ENCODE measurements at regions not wholly inside any gene's neighbourhood (a gene's known extent, or its start where the extent isn't known, plus 50 kb on each side); places are given as distances from the start of the nearest gene placed in this dataset.

GRCh38 chr14:38419579-38419978 is 163.7 kb upstream of the CLEC14A start:
- Mint-ChIP-seq H3K27me3 (ENCODE audit: low read depth in 3 of 3) (no peaks in the 10 kb centered on the region), H3K9me3 (peaks cover 8 to 25% (median 12%) of the 10 kb centered on the region in 6 donors), H3K36me3 (peaks cover 0 to 5% (median 0%) of the 10 kb centered on the region in 3 donors), H3K4me1 (no peaks in the 10 kb centered on the region), H3K27ac (no peak overlapping the region), H3K4me3 (no peak overlapping the region)
- DNase-seq, result no peak

- H3K27ac Mint-ChIP-seq, result no peak overlapping the region
- H3K36me3 Mint-ChIP-seq, result no peaks in the 10 kb centered on the region
- H3K27me3 Mint-ChIP-seq (ENCODE audit: low read depth in 3 of 3), result no peaks in the 10 kb centered on the region
- DNase-seq, result no peak
- peaks cover 2 to 6% (median 5%) of the 10 kb centered on the region in 6 donors for H3K9me3 Mint-ChIP-seq
- H3K4me1 Mint-ChIP-seq, result no peaks in the 10 kb centered on the region
- H3K4me3 Mint-ChIP-seq, result no peak overlapping the region
Measured at GRCh38 chr14:38412654-38413053, 156.8 kb upstream of the CLEC14A start.

- Mint-ChIP-seq H3K27ac (no peak overlapping the region), H3K27me3 (ENCODE audit: low read depth in 3 of 3) (no peaks in the 10 kb centered on the region), H3K9me3 (peaks cover 2 to 11% (median 5%) of the 10 kb centered on the region in 6 donors), H3K4me1 (no peaks in the 10 kb centered on the region), H3K4me3 (no peak overlapping the region), H3K36me3 (no peaks in the 10 kb centered on the region)
- no peak for DNase-seq
Measured at GRCh38 chr14:38410442-38410841, 154.5 kb upstream of the CLEC14A start.

- Mint-ChIP-seq H3K4me1 (no peaks in the 10 kb centered on the region), H3K27ac (no peak overlapping the region), H3K36me3 (no peaks in the 10 kb centered on the region), H3K27me3 (ENCODE audit: low read depth in 3 of 3) (no peaks in the 10 kb centered on the region), H3K4me3 (no peak overlapping the region), H3K9me3 (peaks cover 0 to 11% (median 2%) of the 10 kb centered on the region in 6 donors)
- no peak for DNase-seq
Measured at GRCh38 chr14:38409071-38409705, 153.3 kb upstream of the CLEC14A start.

GRCh38 chr14:38405851-38406635 is 150.2 kb upstream of the CLEC14A start:
- Mint-ChIP-seq H3K9me3 (peaks cover 0 to 11% (median 2%) of the 10 kb centered on the region in 6 donors), H3K4me1 (no peaks in the 10 kb centered on the region), H3K27ac (no peak overlapping the region), H3K4me3 (no peak overlapping the region), H3K36me3 (no peaks in the 10 kb centered on the region), H3K27me3 (ENCODE audit: low read depth in 3 of 3) (peaks cover 0 to 1% (median 0%) of the 10 kb centered on the region in 3 donors)
- DNase-seq, result no peak

GRCh38 chr14:38404616-38405015 is 148.7 kb upstream of the CLEC14A start:
- Mint-ChIP-seq H3K27ac (no peak overlapping the region), H3K4me1 (no peaks in the 10 kb centered on the region), H3K36me3 (no peaks in the 10 kb centered on the region), H3K9me3 (peaks cover 0 to 11% (median under 1%) of the 10 kb centered on the region in 6 donors), H3K4me3 (no peak overlapping the region), H3K27me3 (ENCODE audit: low read depth in 3 of 3) (peaks cover 0 to 1% (median 0%) of the 10 kb centered on the region in 3 donors)
- DNase-seq, result no peak

GRCh38 chr14:38404100-38404541 is 148.2 kb upstream of the CLEC14A start:
- peaks cover 0 to 11% (median under 1%) of the 10 kb centered on the region in 6 donors for H3K9me3 Mint-ChIP-seq
- H3K36me3 Mint-ChIP-seq, result no peaks in the 10 kb centered on the region
- peaks cover 0 to 1% (median 0%) of the 10 kb centered on the region in 3 donors for H3K27me3 Mint-ChIP-seq (ENCODE audit: low read depth in 3 of 3)
- no peaks in the 10 kb centered on the region for H3K4me1 Mint-ChIP-seq
- DNase-seq, result no peak
- no peak overlapping the region for H3K4me3 Mint-ChIP-seq
- H3K27ac Mint-ChIP-seq, result no peak overlapping the region

GRCh38 chr14:38400751-38401150 is 144.9 kb upstream of the CLEC14A start:
- Mint-ChIP-seq H3K4me1 (no peaks in the 10 kb centered on the region), H3K4me3 (no peak overlapping the region), H3K36me3 (no peaks in the 10 kb centered on the region), H3K9me3 (peaks cover 0 to 6% (median 0%) of the 10 kb centered on the region in 6 donors), H3K27me3 (ENCODE audit: low read depth in 3 of 3) (peaks cover 0 to 1% (median 0%) of the 10 kb centered on the region in 3 donors), H3K27ac (no peak overlapping the region)
- no peak for DNase-seq

- Mint-ChIP-seq H3K36me3 (no peaks in the 10 kb centered on the region), H3K27ac (no peak overlapping the region), H3K9me3 (peaks cover 0 to 9% (median 0%) of the 10 kb centered on the region in 6 donors), H3K4me1 (no peaks in the 10 kb centered on the region), H3K4me3 (no peak overlapping the region), H3K27me3 (ENCODE audit: low read depth in 3 of 3) (peaks cover 0 to 1% (median 0%) of the 10 kb centered on the region in 3 donors)
- no peak for DNase-seq
Measured at GRCh38 chr14:38399652-38400051, 143.8 kb upstream of the CLEC14A start.

GRCh38 chr14:38394767-38395166 is 138.9 kb upstream of the CLEC14A start:
- H3K27ac Mint-ChIP-seq, result no peak overlapping the region
- no peaks in the 10 kb centered on the region for H3K36me3 Mint-ChIP-seq
- H3K4me3 Mint-ChIP-seq, result no peak overlapping the region
- DNase-seq, result no peak
- no peaks in the 10 kb centered on the region for H3K27me3 Mint-ChIP-seq (ENCODE audit: low read depth in 3 of 3)
- H3K9me3 Mint-ChIP-seq, result peaks cover 0 to 5% (median 0%) of the 10 kb centered on the region in 6 donors
- H3K4me1 Mint-ChIP-seq, result no peaks in the 10 kb centered on the region

GRCh38 chr14:38394064-38394463 is 138.2 kb upstream of the CLEC14A start:
- no peaks in the 10 kb centered on the region for H3K4me1 Mint-ChIP-seq
- H3K27ac Mint-ChIP-seq, result no peak overlapping the region
- no peak overlapping the region for H3K4me3 Mint-ChIP-seq
- DNase-seq, result no peak
- H3K27me3 Mint-ChIP-seq (ENCODE audit: low read depth in 3 of 3), result no peaks in the 10 kb centered on the region
- H3K9me3 Mint-ChIP-seq, result peaks cover 0 to 5% (median 0%) of the 10 kb centered on the region in 6 donors
- no peaks in the 10 kb centered on the region for H3K36me3 Mint-ChIP-seq

- H3K36me3 Mint-ChIP-seq, result no peaks in the 10 kb centered on the region
- no peak for DNase-seq
- H3K27ac Mint-ChIP-seq, result no peak overlapping the region
- H3K27me3 Mint-ChIP-seq (ENCODE audit: low read depth in 3 of 3), result no peaks in the 10 kb centered on the region
- no peaks in the 10 kb centered on the region for H3K4me1 Mint-ChIP-seq
- H3K4me3 Mint-ChIP-seq, result no peak overlapping the region
- peaks cover 0 to 7% (median under 1%) of the 10 kb centered on the region in 6 donors for H3K9me3 Mint-ChIP-seq
Measured at GRCh38 chr14:38391334-38391733, 135.4 kb upstream of the CLEC14A start.

GRCh38 chr14:38389681-38390080 is 133.8 kb upstream of the CLEC14A start:
- Mint-ChIP-seq H3K9me3 (peaks cover 0 to 5% (median 1%) of the 10 kb centered on the region in 6 donors), H3K27me3 (ENCODE audit: low read depth in 3 of 3) (no peaks in the 10 kb centered on the region), H3K36me3 (no peaks in the 10 kb centered on the region), H3K4me1 (no peaks in the 10 kb centered on the region), H3K27ac (no peak overlapping the region), H3K4me3 (no peak overlapping the region)
- no peak for DNase-seq

GRCh38 chr14:38387821-38388220 is 131.9 kb upstream of the CLEC14A start:
- DNase-seq, result no peak
- peaks cover 0 to 5% (median under 1%) of the 10 kb centered on the region in 6 donors for H3K9me3 Mint-ChIP-seq
- H3K4me1 Mint-ChIP-seq, result no peaks in the 10 kb centered on the region
- H3K27ac Mint-ChIP-seq, result no peak overlapping the region
- no peak overlapping the region for H3K4me3 Mint-ChIP-seq
- no peaks in the 10 kb centered on the region for H3K36me3 Mint-ChIP-seq
- no peaks in the 10 kb centered on the region for H3K27me3 Mint-ChIP-seq (ENCODE audit: low read depth in 3 of 3)

Data from immature natural killer cell (primary cell).